Progenitor cell of endocrine pancreas (in vitro differentiated cells): ENCODE measurements at regions not wholly inside any gene's neighbourhood (a gene's known extent, or its start where the extent isn't known, plus 50 kb on each side); places are given as distances from the start of the nearest gene placed in this dataset.

Source experiments
- DNase-seq: peaks from one replicate; pipeline ENCODE4 v3.0.0; 2021; ENCODE audit warnings: low spot score; ENCODE audit not compliant: unreplicated experiment
- H3K27ac Mint-ChIP-seq: 2 replicates; pipeline ENCODE4 v1.8.0; 2021; ENCODE audit warnings: mild to moderate bottlenecking, moderate library complexity, mixed read lengths
- H3K27me3 Mint-ChIP-seq: 2 replicates; pipeline ENCODE4 v1.8.0; 2021; ENCODE audit warnings: mixed read lengths
- H3K36me3 Mint-ChIP-seq: 2 replicates; pipeline ENCODE4 v1.8.0; 2022; ENCODE audit warnings: mixed read lengths; ENCODE audit not compliant: insufficient read depth
- H3K4me1 Mint-ChIP-seq: 2 replicates; pipeline ENCODE4 v1.8.0; 2021; ENCODE audit warnings: low read depth, mixed read lengths
- H3K4me3 Mint-ChIP-seq: 2 replicates; pipeline ENCODE4 v1.8.0; 2021; ENCODE audit warnings: low read depth, mild to moderate bottlenecking, moderate library complexity, mixed read lengths
- H3K9me3 Mint-ChIP-seq: 2 replicates; pipeline ENCODE4 v1.8.0; 2021; ENCODE audit warnings: low read depth, mixed read lengths
- CTCF ChIP-seq: fragments of 200-600 bp; sonication (generic); IDR thresholded peaks from one replicate; pipeline ENCODE4 v1.5.0; 2021; ENCODE audit warnings: antibody characterized with exemption, mild to moderate bottlenecking; ENCODE audit not compliant: unreplicated experiment

- H3K4me3 Mint-ChIP-seq, result no peak overlapping the region
- no peaks in the 10 kb centered on the region for H3K27me3 Mint-ChIP-seq
- no peaks in the 10 kb centered on the region for H3K4me1 Mint-ChIP-seq
- no peak for TF ChIP-seq CTCF
- H3K36me3 Mint-ChIP-seq, result no peaks in the 10 kb centered on the region
- DNase-seq, result no peak
- no peaks in the 10 kb centered on the region for H3K9me3 Mint-ChIP-seq
- H3K27ac Mint-ChIP-seq, result no peak overlapping the region
Observed at GRCh38 chr4:129323658-129324057, 227.7 kb downstream of the C4orf33 start.

- H3K4me3 Mint-ChIP-seq, result no peak overlapping the region
- TF ChIP-seq CTCF, result no peak
- no peaks in the 10 kb centered on the region for H3K36me3 Mint-ChIP-seq
- no peaks in the 10 kb centered on the region for H3K27me3 Mint-ChIP-seq
- H3K4me1 Mint-ChIP-seq, result no peaks in the 10 kb centered on the region
- H3K9me3 Mint-ChIP-seq, result peaks cover 3% of the 10 kb centered on the region
- H3K27ac Mint-ChIP-seq, result no peak overlapping the region
- no peak for DNase-seq
Observed at GRCh38 chr4:129326571-129327460, 230.9 kb downstream of the C4orf33 start.

GRCh38 chr4:129327637-129328036 is 231.7 kb downstream of the C4orf33 start:
- no peaks in the 10 kb centered on the region for H3K4me1 Mint-ChIP-seq
- H3K36me3 Mint-ChIP-seq, result no peaks in the 10 kb centered on the region
- DNase-seq, result no peak
- no peak overlapping the region for H3K27ac Mint-ChIP-seq
- no peak for TF ChIP-seq CTCF
- H3K27me3 Mint-ChIP-seq, result no peaks in the 10 kb centered on the region
- H3K4me3 Mint-ChIP-seq, result no peak overlapping the region
- H3K9me3 Mint-ChIP-seq, result peaks cover 3% of the 10 kb centered on the region

GRCh38 chr4:129328162-129328561 is 232.2 kb downstream of the C4orf33 start:
- peaks cover 3% of the 10 kb centered on the region for H3K9me3 Mint-ChIP-seq

GRCh38 chr4:129334136-129334535 is 238.2 kb downstream of the C4orf33 start:
- no peaks in the 10 kb centered on the region for H3K27me3 Mint-ChIP-seq
- no peak overlapping the region for H3K4me3 Mint-ChIP-seq
- peaks cover 3% of the 10 kb centered on the region for H3K9me3 Mint-ChIP-seq
- H3K4me1 Mint-ChIP-seq, result peaks cover 8% of the 10 kb centered on the region
- H3K36me3 Mint-ChIP-seq, result no peaks in the 10 kb centered on the region
- TF ChIP-seq CTCF, result no peak
- DNase-seq, result no peak
- H3K27ac Mint-ChIP-seq, result no peak overlapping the region

More at GRCh38 chr4:129328162-129328561, 232.2 kb downstream of the C4orf33 start:
- no peak overlapping the region for H3K27ac Mint-ChIP-seq
- no peak for TF ChIP-seq CTCF
- no peaks in the 10 kb centered on the region for H3K36me3 Mint-ChIP-seq
- no peaks in the 10 kb centered on the region for H3K4me1 Mint-ChIP-seq
- H3K27me3 Mint-ChIP-seq, result no peaks in the 10 kb centered on the region
- DNase-seq, result no peak
- no peak overlapping the region for H3K4me3 Mint-ChIP-seq
